HFFc6 (cell line): ENCODE measurements at regions not wholly inside any gene's neighbourhood (a gene's known extent, or its start where the extent isn't known, plus 50 kb on each side); places are given as distances from the start of the nearest gene placed in this dataset.

ENCODE experiments used
- DNase-seq: peaks from one replicate; pipeline ENCODE4 v3.0.0-alpha.2; 2018
- H3K27ac Mint-ChIP-seq: 2 replicates; pipeline ENCODE4 v1.8.0; 2020; ENCODE audit warnings: mild to moderate bottlenecking, mixed read lengths
- H3K27me3 Mint-ChIP-seq: 2 replicates; pipeline ENCODE4 v1.8.0; 2021; ENCODE audit warnings: mild to moderate bottlenecking, moderate library complexity, mixed read lengths; ENCODE audit not compliant: insufficient read depth
- H3K36me3 Mint-ChIP-seq: 2 replicates; pipeline ENCODE4 v1.8.0; 2021; ENCODE audit warnings: low read depth, mixed read lengths
- H3K4me1 Mint-ChIP-seq: 2 replicates; pipeline ENCODE4 v1.8.0; 2020; ENCODE audit warnings: low read depth, mixed read lengths
- H3K4me3 Mint-ChIP-seq: 2 replicates; pipeline ENCODE4 v1.8.0; 2020; ENCODE audit warnings: mild to moderate bottlenecking, moderate library complexity, mixed read lengths
- H3K9me3 Mint-ChIP-seq: 2 replicates; pipeline ENCODE4 v1.8.0; 2020; ENCODE audit warnings: mild to moderate bottlenecking, mixed read lengths
- CTCF ChIP-seq: fragments of 200-600 bp; sonication (generic); IDR thresholded peaks from 2 replicates; pipeline ENCODE4 v1.5.0; 2021; ENCODE audit warnings: antibody characterized with exemption, mild to moderate bottlenecking

GRCh38 chr5:81846301-81846700 is 95.4 kb upstream of the SSBP2 start:
- Mint-ChIP-seq H3K27ac (no peak overlapping the region), H3K4me3 (no peak overlapping the region), H3K4me1 (peaks cover 20% of the 10 kb centered on the region), H3K27me3 (no peaks in the 10 kb centered on the region; the same call in 1 of the 2 replicates), H3K9me3 (no peaks in the 10 kb centered on the region), H3K36me3 (no peaks in the 10 kb centered on the region)
- TF ChIP-seq CTCF: no peak
- DNase-seq: no peak

GRCh38 chr5:81843845-81844244 is 92.9 kb upstream of the SSBP2 start:
- Mint-ChIP-seq H3K36me3 (no peaks in the 10 kb centered on the region), H3K27ac (no peak overlapping the region), H3K4me1 (0 out of 2 replicates have a peak, but pooled peaks cover 5% of the 10 kb centered on the region), H3K9me3 (no peaks in the 10 kb centered on the region), H3K4me3 (no peak overlapping the region), H3K27me3 (no peaks in the 10 kb centered on the region)
- no peak for TF ChIP-seq CTCF
- DNase-seq: no peak

GRCh38 chr5:81842795-81843398 is 92.0 kb upstream of the SSBP2 start:
- no peak overlapping the region for H3K4me3 Mint-ChIP-seq
- no peaks in the 10 kb centered on the region for H3K27me3 Mint-ChIP-seq
- TF ChIP-seq CTCF: no peak
- H3K27ac Mint-ChIP-seq: no peak overlapping the region
- no peaks in the 10 kb centered on the region for H3K9me3 Mint-ChIP-seq
- 0 out of 2 replicates have a peak, but pooled peaks cover 11% of the 10 kb centered on the region for H3K4me1 Mint-ChIP-seq
- DNase-seq: no peak
- H3K36me3 Mint-ChIP-seq: no peaks in the 10 kb centered on the region

- H3K27me3 Mint-ChIP-seq: peaks cover 2% of the 10 kb centered on the region; the same call in 1 of the 2 replicates
- TF ChIP-seq CTCF: no peak
- no peaks in the 10 kb centered on the region for H3K9me3 Mint-ChIP-seq
- H3K4me1 Mint-ChIP-seq: 0 out of 2 replicates have a peak, but pooled peaks cover 5% of the 10 kb centered on the region
- H3K4me3 Mint-ChIP-seq: no peak overlapping the region
- no peak for DNase-seq
- no peak overlapping the region for H3K27ac Mint-ChIP-seq
- H3K36me3 Mint-ChIP-seq: no peaks in the 10 kb centered on the region
Observed at GRCh38 chr5:81839034-81839433, 88.1 kb upstream of the SSBP2 start.

GRCh38 chr5:81838307-81838906 is 87.5 kb upstream of the SSBP2 start:
- Mint-ChIP-seq H3K4me3 (no peak overlapping the region), H3K9me3 (no peaks in the 10 kb centered on the region), H3K4me1 (0 out of 2 replicates have a peak, but pooled peaks cover 5% of the 10 kb centered on the region), H3K27me3 (peaks cover 2% of the 10 kb centered on the region; the same call in 1 of the 2 replicates), H3K27ac (no peak overlapping the region), H3K36me3 (no peaks in the 10 kb centered on the region)
- peak; percentile 21 for DNase-seq
- TF ChIP-seq CTCF: peak; percentile 79
